ENCODE measurements at regions not wholly inside any gene's neighbourhood (a gene's known extent, or its start where the extent isn't known, plus 50 kb on each side); places are given as distances from the start of the nearest gene placed in this dataset.

DNA sequence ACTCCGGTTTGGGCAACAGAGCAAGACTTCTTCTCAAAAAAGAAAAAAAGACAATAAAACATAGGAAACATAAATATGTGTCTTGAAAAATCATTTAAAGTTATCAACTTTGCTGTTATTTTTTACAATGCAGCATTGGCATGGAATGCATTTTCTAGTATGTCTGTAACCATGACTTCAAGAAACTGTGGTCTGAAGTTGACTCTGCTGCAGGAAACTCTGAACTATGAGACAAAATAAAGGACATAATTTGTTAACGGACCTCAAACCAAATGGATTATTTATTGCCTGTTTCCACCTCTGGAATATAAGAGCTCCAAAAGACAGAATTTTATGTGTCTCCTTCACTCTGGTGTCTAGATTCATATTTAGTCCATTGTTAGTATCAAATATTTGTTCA lies 79.1 kb downstream of the TRIB2 start:
- TF ChIP-seq GATA3 (IDR thresholded peaks at IDR 0.05; ENCODE audit: low read depth, low read length), result no peak
- no peak for TF ChIP-seq GATA2 (IDR thresholded peaks at IDR 0.05; ENCODE audit: low read depth, low read length)

DNA sequence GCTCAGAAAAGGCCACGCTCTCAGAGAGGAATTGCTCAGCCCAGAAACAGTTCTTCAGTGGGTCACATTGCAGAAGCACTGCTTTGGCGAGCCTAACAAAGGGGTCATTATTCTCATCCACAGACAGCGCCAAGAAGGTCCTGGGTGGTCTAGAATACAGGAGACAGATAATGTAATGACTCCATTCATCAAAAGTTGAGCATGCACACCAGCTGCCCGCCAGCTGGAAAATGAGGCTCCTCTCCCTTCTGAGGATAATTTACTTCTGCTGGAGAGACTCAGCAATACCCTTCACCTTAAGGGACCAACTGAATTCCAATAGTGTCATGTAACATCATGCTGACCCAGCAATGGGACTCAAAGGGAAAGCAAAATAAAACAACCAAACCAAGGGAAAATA lies 79.9 kb downstream of the TRIB2 start:
- no peak for TF ChIP-seq GATA2 (IDR thresholded peaks at IDR 0.05; ENCODE audit: low read depth, low read length)
- no peak for TF ChIP-seq GATA3 (IDR thresholded peaks at IDR 0.05; ENCODE audit: low read depth, low read length)

DNA sequence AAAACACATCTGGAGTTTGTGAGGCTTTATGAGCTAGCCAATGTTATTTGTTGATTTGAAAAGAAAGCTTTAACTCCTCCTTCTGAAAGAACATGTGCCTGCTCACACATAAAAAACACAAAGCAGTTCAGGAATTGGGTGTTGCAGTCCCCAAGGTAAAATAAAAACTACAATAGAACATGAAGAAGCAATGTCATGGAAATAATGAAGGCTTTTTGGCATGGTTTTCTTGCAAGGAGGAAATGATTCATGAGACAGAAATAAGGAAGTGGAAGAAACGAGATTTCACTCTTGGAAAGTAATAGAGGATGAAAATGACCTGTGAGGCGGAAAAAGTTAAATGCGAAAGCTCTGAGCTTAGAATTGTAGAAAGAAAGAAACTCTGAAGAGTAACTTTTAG lies 81.1 kb downstream of the TRIB2 start:
- TF ChIP-seq GATA2 (IDR thresholded peaks at IDR 0.05; ENCODE audit: low read depth, low read length) (no peak), GATA3 (IDR thresholded peaks at IDR 0.05; ENCODE audit: low read depth, low read length) (no peak)

DNA sequence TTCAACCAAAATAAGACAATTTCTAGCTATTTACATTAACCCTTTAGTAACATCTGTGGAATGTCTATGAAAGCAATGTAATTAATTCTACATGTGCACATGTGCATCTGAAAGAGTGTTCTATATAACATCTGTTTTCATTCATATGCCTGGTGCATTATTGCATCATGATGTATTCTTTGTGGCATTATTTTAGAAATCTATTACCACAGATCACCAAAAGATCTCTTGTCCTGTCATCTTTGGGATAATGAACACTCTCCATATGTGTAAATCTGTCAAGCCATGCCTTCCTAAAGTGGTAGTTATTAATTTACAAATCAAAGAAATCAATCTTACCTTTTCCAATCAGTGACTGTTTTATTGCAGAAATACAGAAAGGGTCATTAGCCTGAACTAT lies 86.9 kb downstream of the TRIB2 start:
- TF ChIP-seq GATA3 (IDR thresholded peaks at IDR 0.05; ENCODE audit: low read depth, low read length) (peak; percentile 99), GATA2 (IDR thresholded peaks at IDR 0.05; ENCODE audit: low read depth, low read length) (peak; percentile 69)

DNA sequence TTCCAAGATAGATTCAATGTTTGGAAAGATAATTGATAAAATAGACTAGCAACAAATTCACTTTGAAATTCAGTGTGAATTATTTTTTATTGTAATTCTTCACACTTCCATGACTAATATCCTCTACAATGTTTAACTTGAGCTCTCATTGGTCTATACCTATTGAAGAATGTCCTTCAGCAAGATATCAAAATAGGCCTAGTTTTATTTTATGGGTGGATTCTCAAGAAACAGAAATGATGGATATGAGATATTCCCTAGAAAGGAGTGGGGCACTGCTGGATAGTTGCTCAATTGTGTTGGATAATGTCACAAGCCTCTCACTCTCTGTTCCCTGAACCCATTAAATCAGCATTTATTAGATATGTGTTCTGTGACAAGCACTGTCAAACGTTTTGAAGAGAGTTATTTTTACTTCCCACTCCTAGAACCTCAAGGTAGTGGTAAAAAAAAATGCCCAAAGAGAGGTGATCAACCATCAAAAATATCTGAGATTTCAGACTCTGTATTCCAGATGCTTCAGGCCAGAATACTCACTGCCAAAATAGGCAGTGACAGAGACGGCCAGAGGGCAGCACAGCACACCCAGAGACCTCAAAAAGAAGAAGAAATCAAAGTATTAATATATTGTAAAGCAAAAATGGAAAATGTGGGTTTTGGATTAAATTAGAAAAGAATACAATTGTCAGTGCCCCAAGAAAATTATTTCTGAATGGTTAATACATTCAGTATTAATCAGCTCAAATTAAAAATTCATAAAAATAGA lies 87.5 kb downstream of the TRIB2 start:
- TF ChIP-seq GATA2 (IDR thresholded peaks at IDR 0.05; ENCODE audit: low read depth, low read length) (no peak), GATA3 (IDR thresholded peaks at IDR 0.05; ENCODE audit: low read depth, low read length) (no peak)

DNA sequence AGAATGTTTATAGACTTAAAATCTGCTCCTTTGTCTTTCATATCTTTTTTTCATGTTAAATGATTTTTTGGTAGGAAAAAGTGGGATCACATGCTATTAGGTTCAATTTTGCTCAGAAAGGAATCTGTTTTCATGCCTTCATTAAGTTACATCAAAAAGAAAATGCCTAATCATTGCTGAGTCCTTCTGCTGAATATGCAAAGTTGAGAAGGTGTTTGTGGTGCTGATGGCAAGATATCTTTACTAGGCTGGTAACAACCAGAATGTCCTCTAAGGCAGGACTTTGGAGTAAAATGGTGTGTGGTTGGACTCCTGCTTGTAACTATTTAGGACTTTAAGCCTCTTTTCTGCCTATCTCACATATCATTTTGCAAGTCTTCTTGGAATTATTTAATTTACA lies 88.3 kb downstream of the TRIB2 start:
- TF ChIP-seq GATA2 (IDR thresholded peaks at IDR 0.05; ENCODE audit: low read depth, low read length), result no peak
- TF ChIP-seq GATA3 (IDR thresholded peaks at IDR 0.05; ENCODE audit: low read depth, low read length), result no peak

DNA sequence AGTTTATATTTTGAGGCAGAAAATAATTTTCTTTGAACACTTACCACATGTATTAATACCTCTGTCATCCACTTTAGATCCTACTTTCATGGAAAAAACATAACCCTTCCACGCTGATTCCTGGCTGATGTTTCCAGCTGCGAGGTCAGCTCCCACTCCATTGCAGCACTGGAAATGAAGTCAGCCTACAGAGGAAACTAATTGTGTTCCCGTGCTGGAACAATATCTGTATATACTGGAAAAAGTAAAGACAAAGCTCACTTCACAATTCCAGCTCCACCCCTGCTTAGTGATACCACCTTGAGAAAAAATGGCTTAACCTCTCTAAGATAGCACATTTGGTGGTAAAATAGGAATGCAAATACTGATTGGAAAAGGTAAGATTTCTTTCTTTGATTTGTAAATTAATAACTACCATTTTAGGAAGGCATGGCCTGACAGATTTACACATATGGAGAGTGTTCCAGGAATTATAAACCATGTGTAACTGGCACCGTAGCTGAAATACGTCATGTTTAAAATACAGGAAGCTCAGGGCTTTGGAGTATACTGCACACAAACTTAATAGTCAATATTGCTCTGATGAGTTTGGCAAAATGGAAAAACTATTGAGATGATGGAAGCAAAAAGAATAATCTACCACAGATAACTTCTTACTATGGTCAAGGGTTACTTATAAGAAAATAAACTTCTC lies 90.0 kb downstream of the TRIB2 start:
- TF ChIP-seq GATA3 (IDR thresholded peaks at IDR 0.05; ENCODE audit: low read depth, low read length) (no peak), GATA2 (IDR thresholded peaks at IDR 0.05; ENCODE audit: low read depth, low read length) (no peak)

DNA sequence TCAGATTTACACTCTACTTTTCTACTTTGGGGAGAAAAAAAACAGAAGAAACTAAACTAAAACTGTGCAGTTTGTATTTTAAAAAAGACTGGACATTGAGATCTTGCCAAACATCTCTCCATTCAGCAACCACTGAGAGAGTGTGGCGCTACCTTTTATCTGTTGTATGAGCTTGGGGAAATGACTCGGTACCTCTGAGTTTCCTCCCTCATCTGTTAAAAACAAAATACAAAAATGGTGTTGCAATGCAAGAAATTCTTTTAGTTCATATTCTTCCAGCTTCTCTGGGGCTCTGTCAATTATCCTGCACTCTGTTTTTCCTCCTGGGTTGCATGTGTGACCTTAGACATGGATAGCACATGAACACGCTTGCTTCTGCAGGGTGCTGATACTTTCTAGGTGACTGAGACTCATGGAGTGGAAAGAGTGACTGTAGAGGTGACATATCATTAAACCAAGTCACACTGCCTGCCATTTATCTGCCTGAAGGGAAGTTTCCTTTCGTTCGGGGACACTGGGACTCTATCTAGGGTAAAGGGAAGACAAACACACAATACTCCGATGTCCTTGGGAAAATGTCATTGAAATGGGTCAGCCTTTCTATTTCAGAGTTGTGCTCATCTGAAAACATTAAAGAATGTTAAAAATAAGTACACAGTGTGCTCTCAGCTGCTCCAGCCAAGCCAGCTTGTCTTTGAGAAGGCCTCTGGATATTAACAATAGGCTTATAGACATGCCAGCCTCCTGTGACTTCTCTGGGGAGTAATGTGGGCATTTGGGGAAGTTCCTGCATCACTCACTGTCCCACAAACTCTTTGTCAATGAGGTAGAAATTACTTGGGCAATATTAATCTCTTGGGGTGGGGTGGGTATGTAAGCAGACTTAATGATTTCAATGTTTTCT lies 91.4 kb downstream of the TRIB2 start:
- TF ChIP-seq GATA3 (IDR thresholded peaks at IDR 0.05; ENCODE audit: low read depth, low read length) (no peak), GATA2 (IDR thresholded peaks at IDR 0.05; ENCODE audit: low read depth, low read length) (no peak)

DNA sequence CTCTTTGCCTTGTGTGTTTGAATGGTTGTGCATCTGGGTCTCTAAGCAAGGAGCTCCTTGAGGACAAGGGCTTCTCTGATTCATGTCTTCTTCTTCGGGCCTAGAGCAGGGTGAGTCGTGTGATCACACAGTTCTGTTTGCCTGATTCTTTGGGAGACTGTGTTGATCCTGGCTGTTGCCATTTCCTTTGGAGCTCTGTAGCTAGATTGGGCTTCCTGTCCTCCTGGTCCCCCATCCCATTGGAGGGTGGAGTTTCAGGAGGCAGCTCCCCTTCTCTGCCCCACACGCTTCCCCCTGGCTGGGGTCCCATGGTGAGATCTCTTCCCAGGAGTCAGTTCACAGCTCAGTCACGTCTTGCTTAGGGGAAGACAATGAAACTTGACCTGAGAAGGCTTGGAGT lies 92.8 kb downstream of the TRIB2 start:
- TF ChIP-seq GATA3 (IDR thresholded peaks at IDR 0.05; ENCODE audit: low read depth, low read length) (no peak), GATA2 (IDR thresholded peaks at IDR 0.05; ENCODE audit: low read depth, low read length) (no peak)

DNA sequence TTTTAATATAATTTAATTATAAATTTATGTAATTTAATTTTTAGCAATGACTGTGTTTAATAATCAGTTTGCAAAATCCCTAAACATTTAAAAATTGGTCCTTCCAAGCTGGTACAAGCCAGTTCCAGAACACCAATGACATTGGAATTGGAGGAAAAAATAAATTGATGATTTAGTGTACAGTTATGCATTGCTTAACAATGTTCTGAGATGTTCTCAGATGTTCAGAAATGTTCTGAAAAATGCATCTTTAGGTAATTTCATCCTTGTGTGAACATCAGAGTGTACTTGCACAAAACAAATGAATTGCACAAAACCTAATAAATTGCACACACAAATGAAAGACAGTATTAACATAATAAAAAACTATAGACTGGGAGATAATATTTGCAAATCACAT lies 95.2 kb downstream of the TRIB2 start:
- TF ChIP-seq GATA2 (IDR thresholded peaks at IDR 0.05; ENCODE audit: low read depth, low read length) (no peak), GATA3 (IDR thresholded peaks at IDR 0.05; ENCODE audit: low read depth, low read length) (no peak)

DNA sequence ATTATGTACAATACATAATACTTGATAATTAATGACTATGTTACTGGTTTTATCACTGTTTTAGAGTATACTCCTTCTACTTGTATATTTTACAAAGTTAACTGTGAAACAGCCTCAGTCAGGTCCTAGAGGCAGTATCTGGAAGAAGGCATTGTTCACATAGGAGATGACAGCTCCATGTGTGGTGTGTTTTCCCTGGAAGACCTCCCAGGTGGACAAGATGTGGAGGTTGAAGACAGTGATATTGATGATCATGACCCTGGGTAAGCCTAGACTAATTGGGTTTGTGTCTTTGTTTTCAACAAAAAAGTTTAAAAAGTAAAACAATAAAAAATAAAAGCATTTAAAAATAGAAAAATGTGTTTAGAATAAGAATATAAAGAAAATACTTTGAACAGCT lies 96.4 kb downstream of the TRIB2 start:
- TF ChIP-seq GATA3 (IDR thresholded peaks at IDR 0.05; ENCODE audit: low read depth, low read length), result no peak
- TF ChIP-seq GATA2 (IDR thresholded peaks at IDR 0.05; ENCODE audit: low read depth, low read length), result no peak

DNA sequence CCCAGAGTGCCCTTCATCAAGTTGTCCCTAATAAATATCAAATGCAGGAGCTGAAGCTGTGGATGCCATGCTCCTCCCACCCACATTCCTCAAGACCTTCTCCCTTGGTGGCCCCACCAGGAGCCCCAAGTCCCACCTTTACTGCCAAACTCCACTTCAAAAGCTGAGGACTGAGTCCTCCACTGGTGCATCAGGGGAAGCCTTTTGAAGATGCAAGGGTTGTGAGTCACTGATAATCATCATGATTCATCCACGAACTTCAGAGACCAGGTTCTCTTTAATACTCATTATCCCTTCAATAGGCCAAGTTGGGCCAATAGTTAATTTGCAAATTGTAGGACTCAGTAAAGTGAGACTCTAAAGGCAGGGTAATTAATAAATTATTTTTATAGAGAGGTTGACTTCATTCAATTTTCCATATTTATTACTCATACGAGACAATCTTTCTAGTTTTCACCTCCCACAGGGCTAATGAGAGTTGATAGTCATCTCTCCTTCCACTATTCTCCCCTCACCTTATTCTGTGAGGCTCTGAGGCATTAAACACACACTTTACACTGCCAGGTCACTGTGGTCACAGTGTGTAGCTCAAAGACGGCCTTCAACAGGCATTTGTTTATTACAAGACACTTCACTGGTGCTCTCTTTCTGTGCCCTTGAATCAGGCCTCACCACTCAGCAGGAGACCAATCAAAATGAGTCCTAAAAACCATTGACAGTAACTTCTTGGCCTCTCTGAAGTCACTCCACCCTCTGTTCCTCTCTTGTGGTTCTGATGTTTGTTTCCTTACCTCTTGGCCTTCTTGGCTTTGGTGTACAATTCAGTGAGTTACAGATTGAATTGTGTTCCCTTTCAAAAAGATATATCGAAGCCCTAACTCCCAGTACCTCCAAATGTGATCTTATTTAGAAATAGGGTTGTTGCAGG lies 99.9 kb downstream of the TRIB2 start:
- no peak for TF ChIP-seq GATA3 (IDR thresholded peaks at IDR 0.05; ENCODE audit: low read depth, low read length)
- no peak for TF ChIP-seq GATA2 (IDR thresholded peaks at IDR 0.05; ENCODE audit: low read depth, low read length)

DNA sequence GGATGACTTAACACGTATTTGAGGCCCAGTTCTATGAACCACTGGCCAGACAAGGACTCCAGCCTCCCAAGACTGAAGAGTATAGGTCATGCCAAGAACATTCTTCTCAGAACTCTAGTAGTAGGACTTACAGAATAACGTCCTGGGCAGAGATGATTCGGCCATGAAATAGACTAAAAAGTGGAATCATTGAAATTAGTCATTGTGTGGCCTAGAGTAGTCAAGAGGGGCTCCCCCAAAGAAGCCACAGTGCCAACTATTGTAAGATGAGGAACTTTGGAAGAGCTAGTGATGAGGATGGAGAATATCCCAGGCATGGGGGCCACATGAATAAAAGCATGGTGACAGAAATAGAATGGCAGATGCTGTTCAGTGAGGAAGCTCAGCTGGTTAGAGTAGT lies 101.1 kb downstream of the TRIB2 start:
- TF ChIP-seq GATA2 (IDR thresholded peaks at IDR 0.05; ENCODE audit: low read depth, low read length), result no peak
- no peak for TF ChIP-seq GATA3 (IDR thresholded peaks at IDR 0.05; ENCODE audit: low read depth, low read length)

Measured in SH-SY5Y (cell line).